HCT116 (cell line): ENCODE measurements at regions not wholly inside any gene's neighbourhood (a gene's known extent, or its start where the extent isn't known, plus 50 kb on each side); places are given as distances from the start of the nearest gene placed in this dataset.

Experiments used
- ATAC-seq: fragments of 200-7000 bp; cut with Tn5 transposase; 2 replicates; pipeline ENCODE4 v1.9.1; 2020; ENCODE audit warnings: mild to moderate bottlenecking, moderate library complexity
- BruUV-seq: library from RNA; stranded (reverse); fragments of 400-500 nt; replicated peaks from 2 replicates; lab custom pipeline; 2021; lab: Mats Ljungman, UMichigan
- CTCF ChIA-PET: fragments of 300-600 bp; sonication (Branson Sonifier 250); formaldehyde crosslinking; loops from one replicate; lab custom pipeline; 2021; ENCODE audit warnings: antibody characterized with exemption; lab: Charles Lee
- POLR2A ChIA-PET: fragments of 300-600, 350-600 bp; sonication (Branson Sonifier 250); formaldehyde crosslinking; loops from one replicate; lab custom pipeline; 2021; ENCODE audit warnings: antibody characterized with exemption; lab: Charles Lee
- RAD21 ChIA-PET, 2 experiments: fragments of 300-600 bp; sonication (Branson Sonifier 250); formaldehyde crosslinking; loops; one replicate each; lab custom pipeline; 2023; ENCODE audit warnings: low total read pairs in 2 of 2; ENCODE audit not compliant: uncharacterized antibody in 2 of 2, unreplicated experiment in 2 of 2, low non-redundant PET in 1 of 2; lab: Charles Lee
- DNase-seq: peaks from one replicate; pipeline ENCODE4 v3.0.0-alpha.2; 2010; ENCODE audit warnings: low read depth, low spot score
- H2AFZ ChIP-seq: fragments of 200-600 bp; shearing (Covaris generic), sonication (generic); 2 replicates; pipeline ENCODE4 v1.6.1; 2017; ENCODE audit warnings: low read depth, mixed run types, mixed read lengths, antibody characterized with exemption, low read length; ENCODE audit not compliant: poor library complexity, severe bottlenecking
- H3K27ac ChIP-seq: 2 replicates; pipeline ENCODE4 v1.5.1; 2012; ENCODE audit warnings: low read depth, low read length
- H3K27me3 ChIP-seq: fragments of 200-600 bp; sonication (generic); 2 replicates; pipeline ENCODE4 v1.6.1; 2016; ENCODE audit warnings: mixed run types, low read length, mixed read lengths; ENCODE audit not compliant: insufficient read depth
- H3K36me3 ChIP-seq, 2 experiments: fragments of 200-500 bp in 1 of 2; fragments of 200-600 bp in 1 of 2; sonication (Bioruptor generic) in 1 of 2; sonication (generic) in 1 of 2; 2 replicates each; pipeline versions ENCODE4 v1.5.1 to v1.6.1; 2014 to 2016; ENCODE audit warnings: low read length in 2 of 2, inconsistent platforms in 1 of 2, mixed read lengths in 1 of 2, mixed run types in 1 of 2; ENCODE audit not compliant: insufficient read depth in 2 of 2, control insufficient read depth in 1 of 2
- H3K4me1 ChIP-seq, 2 experiments: fragments of 200-600 bp in 1 of 2; sonication (generic) in 1 of 2; 2 replicates each; pipeline versions ENCODE4 v1.5.1 to v1.6.1; 2012 to 2017; ENCODE audit warnings: low read length in 2 of 2, inconsistent platforms in 1 of 2, mild to moderate bottlenecking in 1 of 2, mixed read lengths in 1 of 2, mixed run types in 1 of 2, moderate library complexity in 1 of 2; ENCODE audit not compliant: insufficient read depth in 2 of 2, control insufficient read depth in 1 of 2
- H3K4me2 ChIP-seq: fragments of 200-600 bp; sonication (generic); 2 replicates; pipeline ENCODE4 v1.6.1; 2017; ENCODE audit warnings: mixed run types, low read length, mixed read lengths
- H3K4me3 ChIP-seq, 2 experiments: fragments of 200-600 bp in 1 of 2; sonication (generic) in 1 of 2; replicated peaks in 1 of 2; 2 replicates each; pipeline ENCODE4 v1.5.1; 2011 to 2016; ENCODE audit warnings: low read length in 2 of 2, control low read depth in 1 of 2, low read depth in 1 of 2, mild to moderate bottlenecking in 1 of 2, mixed read lengths in 1 of 2, mixed run types in 1 of 2
- H3K79me2 ChIP-seq: fragments of 200-600 bp; sonication (generic); 2 replicates; pipeline ENCODE4 v1.6.1; 2017; ENCODE audit warnings: mild to moderate bottlenecking, mixed run types, low read length, moderate library complexity, mixed read lengths; ENCODE audit not compliant: insufficient read depth
- H3K9ac ChIP-seq: fragments of 200-600 bp; sonication (generic); 2 replicates; pipeline ENCODE4 v1.6.1; 2016; ENCODE audit warnings: low read length, mixed read lengths
- H3K9me2 ChIP-seq: fragments of 200-600 bp; sonication (generic), shearing (Covaris generic); 2 replicates; pipeline ENCODE4 v1.6.1; 2017; ENCODE audit warnings: mixed run types, mild to moderate bottlenecking, moderate library complexity; ENCODE audit not compliant: insufficient read depth
- H3K9me3 ChIP-seq, 2 experiments: fragments of 200-500 bp in 1 of 2; fragments of 200-600 bp in 1 of 2; sonication (Bioruptor generic) in 1 of 2; sonication (generic) in 1 of 2; 2 replicates each; pipeline ENCODE4 v1.6.1; 2014 to 2017; ENCODE audit warnings: low read length in 2 of 2, mixed read lengths in 2 of 2, inconsistent platforms in 1 of 2, low read depth in 1 of 2, mild to moderate bottlenecking in 1 of 2, mixed run types in 1 of 2, moderate library complexity in 1 of 2; ENCODE audit not compliant: control insufficient read depth in 1 of 2, insufficient read depth in 1 of 2
- H4K20me1 ChIP-seq: fragments of 200-600 bp; sonication (generic), shearing (Covaris generic); 2 replicates; pipeline ENCODE4 v1.6.1; 2017; ENCODE audit warnings: mixed run types, mild to moderate bottlenecking, moderate library complexity; ENCODE audit not compliant: insufficient read depth
- ATF3 ChIP-seq: IDR thresholded peaks from 2 replicates; pipeline ENCODE4 v1.6.1; 2012
- CBX3 ChIP-seq: IDR thresholded peaks from 2 replicates; pipeline ENCODE4 v1.6.1; 2012; ENCODE audit warnings: low read depth
- CEBPB ChIP-seq: IDR thresholded peaks from 2 replicates; pipeline ENCODE4 v1.6.1; 2012; ENCODE audit warnings: low read depth
- EZH2 ChIP-seq: fragments of 200-600 bp; sonication (generic); IDR thresholded peaks from 2 replicates; pipeline ENCODE4 v1.6.1; 2017; ENCODE audit warnings: antibody characterized with exemption, mixed run types
- EZH2phosphoT487 ChIP-seq: fragments of 200-600 bp; IDR thresholded peaks from 2 replicates; pipeline ENCODE4 v1.6.1; 2018; ENCODE audit warnings: antibody characterized with exemption, borderline replicate concordance
- JUND ChIP-seq: IDR thresholded peaks from 2 replicates; pipeline ENCODE4 v1.6.1; 2012
- POLR2A ChIP-seq: IDR thresholded peaks from 2 replicates; pipeline ENCODE4 v1.7.0; 2011; ENCODE audit warnings: borderline replicate concordance; ENCODE audit not compliant: insufficient read depth, insufficient read length; ENCODE audit errors: extremely low read depth
- POLR2AphosphoS5 ChIP-seq: IDR thresholded peaks from 2 replicates; pipeline ENCODE4 v1.6.1; 2011; ENCODE audit warnings: mild to moderate bottlenecking, low read depth, low read length, moderate library complexity
- RAD21 ChIP-seq: IDR thresholded peaks from 2 replicates; pipeline ENCODE4 v1.6.1; 2012; ENCODE audit warnings: low read depth, mild to moderate bottlenecking
- REST ChIP-seq: IDR thresholded peaks from 2 replicates; pipeline ENCODE4 v1.6.1; 2012; ENCODE audit warnings: low read depth
- SIN3A ChIP-seq: IDR thresholded peaks from 2 replicates; pipeline ENCODE4 v1.6.1; 2012; ENCODE audit warnings: low read depth
- SRF ChIP-seq: IDR thresholded peaks from 2 replicates; pipeline ENCODE4 v1.6.1; 2012; ENCODE audit warnings: low read depth
- TCF7L2 ChIP-seq: IDR thresholded peaks from 2 replicates; pipeline ENCODE4 v1.7.0; 2011; ENCODE audit warnings: borderline replicate concordance, inconsistent platforms; ENCODE audit not compliant: insufficient read depth, insufficient read length; ENCODE audit errors: extremely low read depth
- YY1 ChIP-seq: IDR thresholded peaks from 2 replicates; pipeline ENCODE4 v1.6.1; 2011; ENCODE audit warnings: low read length, low read depth, moderate library complexity, mild to moderate bottlenecking; ENCODE audit not compliant: insufficient replicate concordance; ENCODE audit errors: extremely low read depth
- ZFX ChIP-seq: fragments of 450-650 bp; IDR thresholded peaks from 2 replicates; pipeline ENCODE4 v1.6.1; 2017
- intact Hi-C: fragments of 100-400 bp; cut with micrococcal nuclease; formaldehyde crosslinking; loops from 2 replicates; pipeline ENCODE4 v1.10.0; 2022

- Histone ChIP-seq H2AFZ (no peak overlapping the region), H3K4me2 (no peak overlapping the region), H3K4me3 (no peak overlapping the region), H3K9me3 (no peaks in the 10 kb centered on the region), H3K36me3 (no peaks in the 10 kb centered on the region), H3K9ac (no peak overlapping the region), H3K4me1 (no peaks in the 10 kb centered on the region), H3K27ac (no peak overlapping the region), H3K9me2 (no peaks in the 10 kb centered on the region), H3K27me3 (0 out of 2 replicates have a peak, but pooled peaks cover 2% of the 10 kb centered on the region), H3K79me2 (no peaks in the 10 kb centered on the region), H4K20me1 (no peaks in the 10 kb centered on the region)
- no peak for ATAC-seq
- RAD21 ChIA-PET, result no interaction called here
- intact Hi-C loops, result no loop called here
- DNase-seq, result no peak
- POLR2A ChIA-PET, result no interaction called here
- BruUV-seq, result no TSS peak
- CTCF ChIA-PET, result no interaction called here
- TF ChIP-seq EZH2 (no peak), YY1 (no peak), EZH2phosphoT487 (no peak), RAD21 (no peak), POLR2A (no peak), REST (no peak), JUND (no peak), CBX3 (no peak), ZFX (no peak), POLR2AphosphoS5 (no peak), SIN3A (no peak), ATF3 (no peak), TCF7L2 (no peak), CEBPB (no peak), SRF (no peak)
These were observed 92.7 kb upstream of the SLC7A1 start for GRCh38 chr13:29688193-29688592.
